Omental fat pad (tissue), 3 donors: ENCODE measurements at regions not wholly inside any gene's neighbourhood (a gene's known extent, or its start where the extent isn't known, plus 50 kb on each side); places are given as distances from the start of the nearest gene placed in this dataset.

Experiments
- ATAC-seq: fragments of 150-250 bp; one replicate; pipeline ENCODE4 v1.9.1; 2016; ENCODE audit warnings: mild to moderate bottlenecking, moderate library complexity; ENCODE audit not compliant: low FRiP score
- DNase-seq: peaks from one replicate; pipeline ENCODE4 v3.0.0-alpha.2; 2019; ENCODE audit warnings: low spot score
- CTCF ChIP-seq, 3 donors: fragments of 450-650 bp; IDR thresholded peaks; one replicate each; pipeline ENCODE4 v1.5.1; 2016 to 2017; ENCODE audit warnings: antibody characterized with exemption in 3 of 3, mild to moderate bottlenecking in 3 of 3, moderate library complexity in 2 of 3

DNA sequence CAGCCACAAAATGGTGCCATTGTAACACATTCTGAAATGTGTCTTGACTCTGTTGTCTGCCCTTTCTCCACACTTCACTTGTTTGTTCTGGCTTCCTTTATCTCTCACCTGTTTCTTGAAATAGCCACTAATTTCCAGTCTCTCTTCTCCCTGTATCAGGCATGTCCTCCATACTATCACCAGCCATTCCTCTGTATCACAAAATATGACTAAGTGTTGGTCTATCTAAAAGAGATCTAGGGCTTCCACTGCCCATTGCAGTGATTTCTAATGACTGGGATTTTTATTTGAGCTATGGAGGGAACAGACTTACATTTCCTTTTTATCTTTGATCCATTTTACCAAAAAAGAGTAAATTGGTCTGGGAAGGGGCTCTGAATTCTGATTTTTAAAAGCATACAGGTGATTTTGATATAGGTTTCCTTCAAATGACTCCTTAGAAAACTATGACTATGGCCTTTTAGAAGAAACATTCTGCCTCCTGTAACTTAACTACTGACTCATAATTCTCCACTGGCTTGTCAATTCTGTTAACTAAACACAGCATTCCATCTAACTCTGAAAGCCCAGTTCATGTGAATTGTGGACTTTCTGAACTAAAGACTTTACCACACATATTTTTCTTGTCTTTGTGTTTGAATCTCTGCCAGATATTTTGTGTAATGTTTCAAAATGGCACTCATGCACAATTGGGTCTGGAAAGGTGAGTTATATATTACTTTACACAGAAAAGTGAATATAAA lies 1121.4 kb downstream of the XPNPEP1 start:
- no peak for TF ChIP-seq CTCF (IDR thresholded peaks at IDR 0.05)
- DNase-seq = no peak
- ATAC-seq = no peak

- TF ChIP-seq CTCF (IDR thresholded peaks at IDR 0.05) = no peak
- DNase-seq (no peak), ATAC-seq (no peak)
These were observed 1122.1 kb downstream of the XPNPEP1 start for GRCh38 chr10:108801220-108801619.

GRCh38 chr10:108797573-108797972 lies 1125.7 kb downstream of the XPNPEP1 start:
- ATAC-seq (no peak), DNase-seq (no peak)
- no peak for TF ChIP-seq CTCF (IDR thresholded peaks at IDR 0.05)

DNA sequence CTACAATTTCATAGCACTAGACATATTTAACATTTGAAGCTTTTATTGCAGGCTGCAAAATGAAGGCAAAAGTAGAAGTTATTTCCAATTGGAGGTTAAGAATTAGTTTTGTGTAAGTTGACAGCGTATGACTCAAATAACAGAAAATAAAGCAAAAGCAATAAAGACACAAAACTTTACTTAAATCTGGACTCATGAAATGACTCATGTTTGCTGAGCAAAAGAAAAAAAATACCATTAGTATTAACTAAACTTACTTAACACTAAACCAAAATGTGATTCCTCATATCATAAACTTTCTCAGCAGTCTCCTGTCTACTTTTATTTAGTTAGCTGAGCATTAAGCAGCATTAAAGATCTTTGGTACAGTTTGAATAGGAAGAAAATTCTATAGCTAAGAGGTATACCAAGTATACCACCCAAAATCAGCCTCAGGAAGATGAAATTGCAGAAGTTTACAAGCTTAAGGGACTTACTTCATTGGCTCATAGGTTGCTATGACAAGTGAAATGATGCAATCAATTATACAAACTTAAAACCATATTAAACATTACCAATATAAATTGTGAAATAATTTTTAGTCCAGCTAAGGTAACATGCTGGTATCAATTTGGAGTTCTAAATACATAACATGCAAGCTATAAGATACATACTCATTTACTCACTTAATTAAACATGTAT lies 1131.4 kb downstream of the XPNPEP1 start:
- TF ChIP-seq CTCF (IDR thresholded peaks at IDR 0.05) = no peak
- no peak for ATAC-seq
- no peak for DNase-seq

DNA sequence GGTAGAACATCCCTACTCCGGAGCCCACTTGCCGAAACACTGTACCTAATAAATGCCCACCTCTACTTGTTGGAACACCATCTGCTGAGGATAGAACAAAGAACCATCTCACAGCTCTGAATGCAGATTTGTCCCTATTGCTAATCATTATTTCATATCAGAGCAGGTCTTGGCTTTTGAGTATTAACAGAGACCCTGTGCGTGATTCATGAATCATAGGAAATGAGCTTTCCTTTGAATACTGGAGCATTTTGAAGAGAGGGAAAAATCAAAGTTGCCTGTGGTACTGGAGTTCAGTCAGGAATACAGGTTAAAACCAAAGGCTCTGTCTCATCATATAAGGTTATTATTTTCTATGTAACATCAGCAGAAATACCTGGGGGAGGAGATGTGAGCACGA lies 1132.3 kb downstream of the XPNPEP1 start:
- DNase-seq (no peak), ATAC-seq (no peak)
- TF ChIP-seq CTCF (IDR thresholded peaks at IDR 0.05) = no peak

DNA sequence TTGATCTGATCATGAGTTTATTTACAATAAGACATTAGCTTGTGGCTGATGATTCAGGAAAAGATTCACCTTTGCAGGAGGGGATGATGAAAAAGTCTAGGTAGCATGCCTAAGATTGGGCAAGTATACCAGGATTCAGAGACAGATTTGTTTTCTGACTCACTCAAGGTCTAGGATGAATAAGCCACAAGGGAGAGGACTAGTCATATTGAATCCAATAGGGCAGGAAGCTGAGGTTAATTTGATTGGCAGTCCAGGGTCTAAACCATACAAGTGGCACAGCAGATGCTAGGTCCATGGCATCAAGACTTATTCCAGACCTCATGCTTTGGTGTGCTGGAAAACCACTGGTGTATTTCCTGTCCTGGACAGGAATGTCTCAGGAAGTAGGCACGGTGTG lies 1133.4 kb downstream of the XPNPEP1 start:
- DNase-seq (no peak), ATAC-seq (no peak)
- TF ChIP-seq CTCF (IDR thresholded peaks at IDR 0.05) = no peak

GRCh38 chr10:108789336-108789735 lies 1134.0 kb downstream of the XPNPEP1 start:
- DNase-seq (no peak), ATAC-seq (no peak)
- no peak for TF ChIP-seq CTCF (IDR thresholded peaks at IDR 0.05)
